ENCODE measurements at regions not wholly inside any gene's neighbourhood (a gene's known extent, or its start where the extent isn't known, plus 50 kb on each side); places are given as distances from the start of the nearest gene placed in this dataset.

DNA sequence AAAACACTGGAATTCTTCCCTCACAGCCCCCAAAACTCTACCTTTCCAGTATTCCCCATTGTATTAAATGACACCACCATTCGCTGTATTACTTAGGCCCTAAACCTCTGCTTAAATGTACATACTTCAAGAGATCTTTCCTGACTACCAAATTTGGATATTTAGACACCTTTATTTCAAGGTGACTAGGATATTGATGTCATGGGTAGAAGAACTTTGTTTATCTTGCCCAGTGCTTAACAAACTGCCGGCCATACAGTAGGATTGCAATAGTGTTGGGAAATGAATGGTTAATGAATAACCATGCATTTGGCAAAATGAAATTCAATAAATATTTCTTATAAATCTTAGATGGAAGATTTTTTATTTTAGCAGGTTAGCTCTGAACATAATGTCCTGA, 86.2 kb upstream of the CA10 start:
- Mint-ChIP-seq H3K4me3 (ENCODE audit: unreplicated experiment) (no peak overlapping the region), H3K4me1 (ENCODE audit: insufficient read depth, unreplicated experiment) (no peaks in the 10 kb centered on the region), H3K27me3 (ENCODE audit: insufficient read depth, unreplicated experiment) (peaks cover 47% of the 10 kb centered on the region), H3K9me3 (ENCODE audit: unreplicated experiment) (no peaks in the 10 kb centered on the region), H3K27ac (ENCODE audit: low read depth, unreplicated experiment) (no peak overlapping the region), H3K36me3 (ENCODE audit: insufficient read depth, unreplicated experiment) (no peaks in the 10 kb centered on the region)
- ChIA-PET CTCF (no interaction called here), POLR2A (no interaction called here)
- TF ChIP-seq, protein P1, sequence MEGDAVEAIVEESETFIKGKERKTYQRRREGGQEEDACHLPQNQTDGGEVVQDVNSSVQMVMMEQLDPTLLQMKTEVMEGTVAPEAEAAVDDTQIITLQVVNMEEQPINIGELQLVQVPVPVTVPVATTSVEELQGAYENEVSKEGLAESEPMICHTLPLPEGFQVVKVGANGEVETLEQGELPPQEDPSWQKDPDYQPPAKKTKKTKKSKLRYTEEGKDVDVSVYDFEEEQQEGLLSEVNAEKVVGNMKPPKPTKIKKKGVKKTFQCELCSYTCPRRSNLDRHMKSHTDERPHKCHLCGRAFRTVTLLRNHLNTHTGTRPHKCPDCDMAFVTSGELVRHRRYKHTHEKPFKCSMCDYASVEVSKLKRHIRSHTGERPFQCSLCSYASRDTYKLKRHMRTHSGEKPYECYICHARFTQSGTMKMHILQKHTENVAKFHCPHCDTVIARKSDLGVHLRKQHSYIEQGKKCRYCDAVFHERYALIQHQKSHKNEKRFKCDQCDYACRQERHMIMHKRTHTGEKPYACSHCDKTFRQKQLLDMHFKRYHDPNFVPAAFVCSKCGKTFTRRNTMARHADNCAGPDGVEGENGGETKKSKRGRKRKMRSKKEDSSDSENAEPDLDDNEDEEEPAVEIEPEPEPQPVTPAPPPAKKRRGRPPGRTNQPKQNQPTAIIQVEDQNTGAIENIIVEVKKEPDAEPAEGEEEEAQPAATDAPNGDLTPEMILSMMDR (IDR thresholded peaks at IDR 0.05; ENCODE audit: unreplicated experiment) = no peak
- intact Hi-C loops (cut with micrococcal nuclease) = no loop called here
- BruUV-seq (replicated peaks) = no TSS peak
- no peak for DNase-seq (ENCODE audit: unreplicated experiment)

DNA sequence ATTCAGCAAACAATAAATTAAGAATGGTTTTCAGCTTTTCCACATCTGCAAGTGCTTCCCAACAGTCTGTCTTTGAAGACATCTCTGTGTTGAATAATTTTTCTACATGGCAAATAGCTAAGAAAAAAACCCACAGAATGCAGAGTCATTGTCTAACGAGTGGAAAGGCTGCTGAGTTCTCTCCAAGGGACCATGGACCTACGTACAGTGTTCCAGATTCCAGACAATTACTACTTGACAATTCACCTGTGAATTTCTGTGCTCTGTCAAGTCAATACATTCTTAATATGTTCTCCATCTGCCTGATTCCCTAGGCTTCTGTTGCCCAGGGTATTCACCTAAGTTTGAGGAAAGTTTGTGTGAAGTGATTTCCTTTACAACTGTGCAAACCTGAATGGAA, 83.8 kb upstream of the CA10 start:
- BruUV-seq (replicated peaks) = no TSS peak
- POLR2A ChIA-PET = no interaction called here
- DNase-seq (ENCODE audit: unreplicated experiment) = no peak
- Mint-ChIP-seq H3K27me3 (ENCODE audit: insufficient read depth, unreplicated experiment) (peaks cover 44% of the 10 kb centered on the region), H3K9me3 (ENCODE audit: unreplicated experiment) (no peaks in the 10 kb centered on the region), H3K4me3 (ENCODE audit: unreplicated experiment) (no peak overlapping the region), H3K4me1 (ENCODE audit: insufficient read depth, unreplicated experiment) (no peaks in the 10 kb centered on the region), H3K36me3 (ENCODE audit: insufficient read depth, unreplicated experiment) (no peaks in the 10 kb centered on the region), H3K27ac (ENCODE audit: low read depth, unreplicated experiment) (no peak overlapping the region)
- CTCF ChIA-PET = interaction anchor here (0.6 kb wide), 1 partner anchor 849 kb away, joined by 3 read pairs; no protein-coding TSS in a partner anchor
- intact Hi-C loops (cut with micrococcal nuclease) = no loop called here
- TF ChIP-seq, protein P1 (IDR thresholded peaks at IDR 0.05; ENCODE audit: unreplicated experiment) = no peak

DNA sequence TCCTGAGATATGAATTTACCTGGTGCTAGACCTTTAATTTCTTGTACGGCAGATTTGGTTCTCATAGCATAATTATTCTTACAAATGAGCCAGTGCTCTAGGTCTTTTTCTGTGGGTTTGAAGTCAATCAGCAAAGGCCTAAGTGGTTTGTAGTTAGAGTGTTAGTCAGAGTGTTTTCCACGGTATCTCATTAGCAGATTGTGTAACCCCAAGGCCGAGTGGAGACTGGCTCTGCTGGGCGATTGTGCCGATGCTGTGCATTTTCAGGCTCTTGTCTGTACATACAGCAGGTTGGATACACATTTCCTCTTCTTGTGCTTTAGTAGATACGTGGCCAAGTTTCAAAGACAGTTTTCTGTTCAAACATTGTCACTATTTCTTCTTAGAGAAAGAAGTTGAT, 78.6 kb upstream of the CA10 start:
- H3K9me3 Mint-ChIP-seq (ENCODE audit: unreplicated experiment) = no peaks in the 10 kb centered on the region
- TF ChIP-seq, protein P1 (IDR thresholded peaks at IDR 0.05; ENCODE audit: unreplicated experiment) = no peak

DNA sequence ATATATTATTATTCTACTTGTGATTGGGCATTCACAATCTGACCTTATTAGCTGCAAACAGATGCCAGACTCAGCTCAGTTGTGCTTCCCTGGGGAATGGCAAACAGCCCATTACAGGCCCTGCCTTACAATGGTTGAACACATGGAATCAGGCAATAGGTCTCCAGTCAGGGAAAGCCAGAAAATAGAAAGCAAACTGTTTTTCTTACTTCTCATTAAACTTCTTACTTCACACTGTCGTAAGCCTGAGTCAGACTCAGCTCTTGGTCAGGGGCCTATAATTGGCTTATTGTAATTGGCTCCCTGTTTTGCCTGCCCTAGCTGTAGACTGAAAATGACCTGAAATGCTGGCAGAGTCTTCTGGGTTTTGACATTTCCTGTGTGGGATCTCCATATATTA, 77.0 kb upstream of the CA10 start:
- ChIA-PET POLR2A (no interaction called here), CTCF (interaction anchor here (0.6 kb wide), 1 partner anchor 644 kb away, joined by 3 read pairs; no protein-coding TSS in a partner anchor)
- peaks cover 31% of the 10 kb centered on the region for H3K27me3 Mint-ChIP-seq (ENCODE audit: insufficient read depth, unreplicated experiment)
- no peak overlapping the region for H3K4me3 Mint-ChIP-seq (ENCODE audit: unreplicated experiment)
- H3K36me3 Mint-ChIP-seq (ENCODE audit: insufficient read depth, unreplicated experiment) = peaks cover 4% of the 10 kb centered on the region
- no peak for DNase-seq (ENCODE audit: unreplicated experiment)
- no peaks in the 10 kb centered on the region for H3K4me1 Mint-ChIP-seq (ENCODE audit: insufficient read depth, unreplicated experiment)
- no peak overlapping the region for H3K27ac Mint-ChIP-seq (ENCODE audit: low read depth, unreplicated experiment)
- BruUV-seq (replicated peaks) = no TSS peak
- H3K9me3 Mint-ChIP-seq (ENCODE audit: unreplicated experiment) = no peaks in the 10 kb centered on the region
- TF ChIP-seq, protein P1 (IDR thresholded peaks at IDR 0.05; ENCODE audit: unreplicated experiment) = no peak
- intact Hi-C loops (cut with micrococcal nuclease) = no loop called here

More for the DNA sequence above, 78.6 kb upstream of the CA10 start:
- Mint-ChIP-seq H3K27me3 (ENCODE audit: insufficient read depth, unreplicated experiment) (peaks cover 17% of the 10 kb centered on the region), H3K27ac (ENCODE audit: low read depth, unreplicated experiment) (no peak overlapping the region), H3K4me3 (ENCODE audit: unreplicated experiment) (no peak overlapping the region), H3K4me1 (ENCODE audit: insufficient read depth, unreplicated experiment) (no peaks in the 10 kb centered on the region), H3K36me3 (ENCODE audit: insufficient read depth, unreplicated experiment) (no peaks in the 10 kb centered on the region)
- no peak for DNase-seq (ENCODE audit: unreplicated experiment)
- ChIA-PET CTCF (interaction anchor here (1.1 kb wide), 1 partner anchor 655 kb away, joined by 3 read pairs; no protein-coding TSS in a partner anchor), POLR2A (no interaction called here)
- intact Hi-C loops (cut with micrococcal nuclease) = no loop called here
- BruUV-seq (replicated peaks) = no TSS peak
